Adrenal gland (tissue), 9 donors: ENCODE measurements at regions not wholly inside any gene's neighbourhood (a gene's known extent, or its start where the extent isn't known, plus 50 kb on each side); places are given as distances from the start of the nearest gene placed in this dataset.
"Not testable (repeated sequence)": the region's sequence is repeated elsewhere in the genome, so short reads cannot be mapped to it uniquely, and the experiment has no call there.

ENCODE experiments used
- DNase-seq, 7 donors: peaks; one replicate each; pipeline ENCODE4 v3.0.0-alpha.2; 2019 to 2020
- H3K27ac ChIP-seq, 5 donors: fragments of 200-600 bp; sonication (generic) in 4 of 5; 1 replicate in 3 of 5; 2 replicates in 2 of 5; pipeline versions ENCODE4 v1.5.1 to v1.8.0; 2016 to 2020; ENCODE audit warnings: mild to moderate bottlenecking in 1 of 5
- H3K27me3 ChIP-seq: fragments of 200-600 bp; 2 replicates; pipeline ENCODE4 v1.8.0; 2021
- H3K36me3 ChIP-seq, 2 donors: fragments of 200-600 bp; replicated peaks in 1 of 2; 1 replicate in 1 of 2; 2 replicates in 1 of 2; pipeline versions ENCODE4 v1.5.1 to v1.8.0; 2018 to 2022
- H3K4me1 ChIP-seq, 2 donors: fragments of 200-600 bp; replicated peaks in 1 of 2; 1 replicate in 1 of 2; 2 replicates in 1 of 2; pipeline versions ENCODE4 v1.5.1 to v1.8.0; 2018 to 2021
- H3K4me3 ChIP-seq, 4 donors: fragments of 200-600 bp; sonication (generic) in 3 of 4; one replicate each; pipeline ENCODE4 v1.5.1; 2016 to 2018
- H3K9me3 ChIP-seq, 3 donors: fragments of 200-600 bp; sonication (generic) in 1 of 3; replicated peaks in 1 of 3; 1 replicate in 2 of 3; 2 replicates in 1 of 3; pipeline versions ENCODE4 v1.5.1 to v1.8.0; 2016 to 2021
- CTCF ChIP-seq, 6 experiments: fragments of 450-650 bp in 4 of 6; fragments of 200-600 bp in 2 of 6; sonication (generic) in 1 of 6; IDR thresholded peaks; 1 replicate in 5 of 6; 2 replicates in 1 of 6; pipeline versions ENCODE4 v1.5.1 to v1.8.0; 2016 to 2021; ENCODE audit warnings: antibody characterized with exemption in 6 of 6, mild to moderate bottlenecking in 2 of 6, moderate library complexity in 1 of 6
- POLR2A ChIP-seq, 2 donors: fragments of 450-650 bp; IDR thresholded peaks; one replicate each; pipeline ENCODE4 v1.6.1; 2017; ENCODE audit warnings: antibody characterized with exemption in 2 of 2, mild to moderate bottlenecking in 2 of 2, moderate library complexity in 1 of 2
- WGBS, 4 donors: extraction: QIAGEN DNeasy Blood & Tissue Kit in 2 of 4; methylation state at CpG; one replicate each; pipeline versions ENCODE4 v1.1.5 to v1.1.7; 2013 to 2017; 5-methylcytosine and 5-hydroxymethylcytosine counted together
- intact Hi-C, 2 donors: fragments of 100-400 bp; cut with DNase I; formaldehyde crosslinking; loops; one replicate each; pipeline versions ENCODE4 v1.14.1 to v1.15.0; 2022 to 2023
- donor health status: healthy with polysubstance abuse.
- donor health status: Bipolar disorder and iron deficiency.
- donor health status: DM: yes; HTN: yes; CAD: no.
- donor health status: DM: no; HTN: no; CAD: no.
- donor health status: DM: no; HTN: no; CAD: no.

GRCh38 chr13:90648497-90648896, 699.0 kb upstream of the MIR17HG start:
- DNase-seq, result no peak
- Histone ChIP-seq H3K36me3 (no peaks in the 10 kb centered on the region), H3K27ac (no peak overlapping the region), H3K9me3 (no peaks in the 10 kb centered on the region), H3K27me3 (no peaks in the 10 kb centered on the region), H3K4me3 (no peak overlapping the region), H3K4me1 (no peaks in the 10 kb centered on the region)
- TF ChIP-seq CTCF (IDR thresholded peaks at IDR 0.05) (no peak), POLR2A (IDR thresholded peaks at IDR 0.05) (no peak)
- intact Hi-C loops, result no loop called here

- H3K27me3 ChIP-seq, result no peaks in the 10 kb centered on the region
- H3K9me3 ChIP-seq, result no peaks in the 10 kb centered on the region
- no peaks in the 10 kb centered on the region for H3K36me3 ChIP-seq
- intact Hi-C loops, result no loop called here
- no peak overlapping the region for H3K27ac ChIP-seq
- DNase-seq, result no peak
- TF ChIP-seq POLR2A (IDR thresholded peaks at IDR 0.05) (no peak), CTCF (IDR thresholded peaks at IDR 0.05) (no peak)
- no peaks in the 10 kb centered on the region for H3K4me1 ChIP-seq
- no peak overlapping the region for H3K4me3 ChIP-seq
Observed at GRCh38 chr13:90652036-90652435, 695.5 kb upstream of the MIR17HG start.

GRCh38 chr13:90654970-90655369, 692.5 kb upstream of the MIR17HG start:
- H3K4me1 ChIP-seq, result no peaks in the 10 kb centered on the region
- no peak overlapping the region for H3K27ac ChIP-seq
- TF ChIP-seq CTCF (IDR thresholded peaks at IDR 0.05) (no peak), POLR2A (IDR thresholded peaks at IDR 0.05) (no peak)
- H3K27me3 ChIP-seq, result no peaks in the 10 kb centered on the region
- DNase-seq, result no peak
- 86 to 94% (median 94%) methylated on average over 1 of the region's 1 CpG for WGBS, 4 donors
- H3K9me3 ChIP-seq, result no peaks in the 10 kb centered on the region
- H3K36me3 ChIP-seq, result no peaks in the 10 kb centered on the region
- intact Hi-C loops, result no loop called here
- no peak overlapping the region for H3K4me3 ChIP-seq

GRCh38 chr13:90664200-90664599, 683.3 kb upstream of the MIR17HG start:
- H3K4me1 ChIP-seq, H3K27ac ChIP-seq, H3K36me3 ChIP-seq, DNase-seq, H3K27me3 ChIP-seq, intact Hi-C loops, H3K4me3 ChIP-seq, H3K9me3 ChIP-seq: not testable (repeated sequence)
- WGBS, 4 donors, result 87 to 95% (median 92%) methylated on average over 11 to 14 of the region's 14 CpGs

GRCh38 chr13:90673746-90674145, 673.7 kb upstream of the MIR17HG start:
- Histone ChIP-seq H3K27ac (no peak overlapping the region), H3K9me3 (no peaks in the 10 kb centered on the region), H3K36me3 (no peaks in the 10 kb centered on the region), H3K4me1 (no peaks in the 10 kb centered on the region), H3K4me3 (no peak overlapping the region), H3K27me3 (no peaks in the 10 kb centered on the region)
- 42 to 67% (median 59%) methylated on average over 1 of the region's 1 CpG for WGBS, 4 donors
- intact Hi-C loops, result no loop called here
- no peak for TF ChIP-seq CTCF (IDR thresholded peaks at IDR 0.05)
- no peak for TF ChIP-seq POLR2A (IDR thresholded peaks at IDR 0.05)
- no peak for DNase-seq
